Neural cell (in vitro differentiated cells): ENCODE measurements at regions not wholly inside any gene's neighbourhood (a gene's known extent, or its start where the extent isn't known, plus 50 kb on each side); places are given as distances from the start of the nearest gene placed in this dataset.

Experiments used
- H2AFZ ChIP-seq: fragments of 200-600, 300-800 bp; sonication (generic), shearing (Covaris generic); 2 replicates; pipeline ENCODE4 v1.6.0; 2014; ENCODE audit warnings: low read depth, mild to moderate bottlenecking, antibody characterized with exemption, low read length, moderate library complexity
- H3F3A ChIP-seq: fragments of 200-600 bp; shearing (Covaris generic); 2 replicates; pipeline ENCODE4 v1.6.1; 2016; ENCODE audit warnings: mild to moderate bottlenecking, moderate library complexity, mixed read lengths, antibody characterized with exemption, low read length; ENCODE audit not compliant: insufficient read depth, poor library complexity, severe bottlenecking
- H3K27ac ChIP-seq: fragments of 200-600, 300-800 bp; sonication (generic), shearing (Covaris generic); 2 replicates; pipeline ENCODE4 v1.5.1; 2014; ENCODE audit warnings: mild to moderate bottlenecking, low read length, moderate library complexity
- H3K27me3 ChIP-seq: fragments of 300-800, 200-600 bp; sonication (generic), shearing (Covaris generic); 2 replicates; pipeline ENCODE4 v1.6.0; 2014; ENCODE audit warnings: mild to moderate bottlenecking, low read depth, low read length, moderate library complexity; ENCODE audit not compliant: insufficient read depth
- H3K36me3 ChIP-seq: fragments of 300-800, 200-600 bp; sonication (generic), shearing (Covaris generic); 2 replicates; pipeline ENCODE4 v1.5.1; 2014; ENCODE audit warnings: mild to moderate bottlenecking, antibody characterized with exemption, low read length, moderate library complexity; ENCODE audit not compliant: insufficient read depth
- H3K4me2 ChIP-seq: fragments of 300-800, 200-600 bp; sonication (generic), shearing (Covaris generic); 2 replicates; pipeline ENCODE4 v1.6.0; 2014; ENCODE audit warnings: mild to moderate bottlenecking, low read length
- H3K4me3 ChIP-seq: fragments of 300-800, 200-600 bp; sonication (generic), shearing (Covaris generic); 2 replicates; pipeline ENCODE4 v1.5.1; 2014; ENCODE audit warnings: mild to moderate bottlenecking, low read length, moderate library complexity
- H3K79me2 ChIP-seq: fragments of 200-600 bp; shearing (Covaris generic); replicated peaks from 2 replicates; pipeline ENCODE4 v1.6.0; 2014; ENCODE audit warnings: mild to moderate bottlenecking, low read length, moderate library complexity; ENCODE audit not compliant: insufficient read depth
- H3K9ac ChIP-seq: fragments of 300-800, 200-600 bp; sonication (generic), shearing (Covaris generic); 2 replicates; pipeline ENCODE4 v1.6.1; 2016; ENCODE audit warnings: mild to moderate bottlenecking, low read length, mixed read lengths
- H3K9me2 ChIP-seq: fragments of 200-600 bp; shearing (Covaris generic); 2 replicates; pipeline ENCODE4 v1.6.1; 2016; ENCODE audit warnings: mild to moderate bottlenecking, low read length, mixed read lengths; ENCODE audit not compliant: insufficient read depth
- H3K9me3 ChIP-seq: fragments of 200-600, 300-800 bp; sonication (generic), shearing (Covaris generic); 2 replicates; pipeline ENCODE4 v1.6.1; 2016; ENCODE audit warnings: mild to moderate bottlenecking, mixed run types, low read length, moderate library complexity, mixed read lengths
- H4K20me1 ChIP-seq: fragments of 200-600 bp; shearing (Covaris generic); 2 replicates; pipeline ENCODE4 v1.6.1; 2016; ENCODE audit warnings: mild to moderate bottlenecking, mixed run types; ENCODE audit not compliant: insufficient read depth
- EP300 ChIP-seq: fragments of 450-650 bp; conservative IDR thresholded peaks from 2 replicates; pipeline ENCODE4 v1.6.1; 2014; ENCODE audit warnings: antibody characterized with exemption, mild to moderate bottlenecking, moderate library complexity; ENCODE audit not compliant: poor library complexity, severe bottlenecking
- EZH2 ChIP-seq: fragments of 200-600, 300-800 bp; shearing (Covaris generic), sonication (generic); IDR thresholded peaks from 2 replicates; pipeline ENCODE4 v1.6.1; 2014; ENCODE audit warnings: antibody characterized with exemption, low read length, borderline replicate concordance, mild to moderate bottlenecking; ENCODE audit not compliant: insufficient read depth, poor library complexity, severe bottlenecking
- MXI1 ChIP-seq: fragments of 450-650 bp; conservative IDR thresholded peaks from 2 replicates; pipeline ENCODE4 v1.6.1; 2014; ENCODE audit warnings: antibody characterized with exemption, mild to moderate bottlenecking; ENCODE audit not compliant: poor library complexity, severe bottlenecking
- POLR2AphosphoS5 ChIP-seq: IDR thresholded peaks from 2 replicates; pipeline ENCODE4 v1.6.1; 2012
- RAD21 ChIP-seq: fragments of 450-650 bp; conservative IDR thresholded peaks from 2 replicates; pipeline ENCODE4 v1.6.1; 2014; ENCODE audit warnings: antibody characterized with exemption, mild to moderate bottlenecking, moderate library complexity
- SMC3 ChIP-seq: fragments of 450-650 bp; conservative IDR thresholded peaks from 2 replicates; pipeline ENCODE4 v1.6.1; 2014; ENCODE audit warnings: antibody characterized with exemption, mild to moderate bottlenecking, moderate library complexity; ENCODE audit not compliant: poor library complexity
- TAF1 ChIP-seq: IDR thresholded peaks from 2 replicates; pipeline ENCODE4 v1.6.1; 2012; ENCODE audit warnings: low read depth
- TF ChIP-seq, protein P1 (sequence below): fragments of 450-650 bp; IDR thresholded peaks from 2 replicates; pipeline ENCODE4 v1.5.1; 2014; ENCODE audit warnings: antibody characterized with exemption, mild to moderate bottlenecking, moderate library complexity; ENCODE audit not compliant: poor library complexity, severe bottlenecking
- TF ChIP-seq, protein P2 (sequence below): IDR thresholded peaks from 2 replicates; pipeline ENCODE4 v1.6.1; 2012; ENCODE audit warnings: borderline replicate concordance

DNA sequence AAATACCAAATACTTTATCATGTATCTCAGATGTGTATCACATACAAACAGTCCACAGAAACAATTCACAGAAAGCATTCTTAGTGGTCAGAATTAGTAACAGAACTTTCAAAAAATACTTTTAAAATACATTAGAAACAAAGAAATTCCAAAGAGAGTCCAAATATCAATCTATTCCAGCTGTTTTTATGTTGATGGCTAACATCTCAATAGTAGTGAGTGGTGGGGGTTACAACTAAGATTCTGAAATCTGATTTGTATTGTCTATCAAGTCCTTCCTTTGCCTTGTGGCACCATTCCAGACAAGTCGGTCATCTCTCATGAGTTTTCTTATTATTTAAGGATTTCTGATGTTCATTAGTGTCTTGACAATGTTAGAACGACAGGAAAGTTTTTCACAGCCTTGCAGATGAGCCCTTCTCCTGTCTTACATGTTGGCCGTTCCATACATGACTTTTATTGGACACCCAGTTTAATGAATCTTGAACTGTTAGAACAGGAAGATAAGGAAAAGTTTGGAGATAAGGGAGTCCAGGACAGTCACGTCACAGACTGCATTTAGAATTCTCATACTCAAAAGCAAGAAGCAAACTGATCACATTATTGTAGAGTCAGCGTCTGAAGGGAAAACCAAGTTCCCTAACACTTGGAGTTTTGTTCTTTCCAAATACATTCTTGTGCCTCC, 410.3 kb downstream of the PID1 start:
- Histone ChIP-seq H3F3A (no peaks in the 10 kb centered on the region), H3K9ac (no peak overlapping the region), H3K9me2 (no peaks in the 10 kb centered on the region), H3K27me3 (no peaks in the 10 kb centered on the region), H3K27ac (no peak overlapping the region), H3K4me2 (no peak overlapping the region), H3K9me3 (no peaks in the 10 kb centered on the region), H4K20me1 (no peaks in the 10 kb centered on the region), H2AFZ (no peak overlapping the region), H3K79me2 (no peaks in the 10 kb centered on the region), H3K36me3 (no peaks in the 10 kb centered on the region), H3K4me3 (no peak overlapping the region)
- TF ChIP-seq, protein P1, sequence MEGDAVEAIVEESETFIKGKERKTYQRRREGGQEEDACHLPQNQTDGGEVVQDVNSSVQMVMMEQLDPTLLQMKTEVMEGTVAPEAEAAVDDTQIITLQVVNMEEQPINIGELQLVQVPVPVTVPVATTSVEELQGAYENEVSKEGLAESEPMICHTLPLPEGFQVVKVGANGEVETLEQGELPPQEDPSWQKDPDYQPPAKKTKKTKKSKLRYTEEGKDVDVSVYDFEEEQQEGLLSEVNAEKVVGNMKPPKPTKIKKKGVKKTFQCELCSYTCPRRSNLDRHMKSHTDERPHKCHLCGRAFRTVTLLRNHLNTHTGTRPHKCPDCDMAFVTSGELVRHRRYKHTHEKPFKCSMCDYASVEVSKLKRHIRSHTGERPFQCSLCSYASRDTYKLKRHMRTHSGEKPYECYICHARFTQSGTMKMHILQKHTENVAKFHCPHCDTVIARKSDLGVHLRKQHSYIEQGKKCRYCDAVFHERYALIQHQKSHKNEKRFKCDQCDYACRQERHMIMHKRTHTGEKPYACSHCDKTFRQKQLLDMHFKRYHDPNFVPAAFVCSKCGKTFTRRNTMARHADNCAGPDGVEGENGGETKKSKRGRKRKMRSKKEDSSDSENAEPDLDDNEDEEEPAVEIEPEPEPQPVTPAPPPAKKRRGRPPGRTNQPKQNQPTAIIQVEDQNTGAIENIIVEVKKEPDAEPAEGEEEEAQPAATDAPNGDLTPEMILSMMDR: no peak
- TF ChIP-seq RAD21: no peak
- no peak for TF ChIP-seq EZH2
- TF ChIP-seq, protein P2, sequence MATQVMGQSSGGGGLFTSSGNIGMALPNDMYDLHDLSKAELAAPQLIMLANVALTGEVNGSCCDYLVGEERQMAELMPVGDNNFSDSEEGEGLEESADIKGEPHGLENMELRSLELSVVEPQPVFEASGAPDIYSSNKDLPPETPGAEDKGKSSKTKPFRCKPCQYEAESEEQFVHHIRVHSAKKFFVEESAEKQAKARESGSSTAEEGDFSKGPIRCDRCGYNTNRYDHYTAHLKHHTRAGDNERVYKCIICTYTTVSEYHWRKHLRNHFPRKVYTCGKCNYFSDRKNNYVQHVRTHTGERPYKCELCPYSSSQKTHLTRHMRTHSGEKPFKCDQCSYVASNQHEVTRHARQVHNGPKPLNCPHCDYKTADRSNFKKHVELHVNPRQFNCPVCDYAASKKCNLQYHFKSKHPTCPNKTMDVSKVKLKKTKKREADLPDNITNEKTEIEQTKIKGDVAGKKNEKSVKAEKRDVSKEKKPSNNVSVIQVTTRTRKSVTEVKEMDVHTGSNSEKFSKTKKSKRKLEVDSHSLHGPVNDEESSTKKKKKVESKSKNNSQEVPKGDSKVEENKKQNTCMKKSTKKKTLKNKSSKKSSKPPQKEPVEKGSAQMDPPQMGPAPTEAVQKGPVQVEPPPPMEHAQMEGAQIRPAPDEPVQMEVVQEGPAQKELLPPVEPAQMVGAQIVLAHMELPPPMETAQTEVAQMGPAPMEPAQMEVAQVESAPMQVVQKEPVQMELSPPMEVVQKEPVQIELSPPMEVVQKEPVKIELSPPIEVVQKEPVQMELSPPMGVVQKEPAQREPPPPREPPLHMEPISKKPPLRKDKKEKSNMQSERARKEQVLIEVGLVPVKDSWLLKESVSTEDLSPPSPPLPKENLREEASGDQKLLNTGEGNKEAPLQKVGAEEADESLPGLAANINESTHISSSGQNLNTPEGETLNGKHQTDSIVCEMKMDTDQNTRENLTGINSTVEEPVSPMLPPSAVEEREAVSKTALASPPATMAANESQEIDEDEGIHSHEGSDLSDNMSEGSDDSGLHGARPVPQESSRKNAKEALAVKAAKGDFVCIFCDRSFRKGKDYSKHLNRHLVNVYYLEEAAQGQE: no peak
- TF ChIP-seq POLR2AphosphoS5: no peak
- no peak for TF ChIP-seq SMC3
- no peak for TF ChIP-seq TAF1
- no peak for TF ChIP-seq MXI1
- no peak for TF ChIP-seq EP300

DNA sequence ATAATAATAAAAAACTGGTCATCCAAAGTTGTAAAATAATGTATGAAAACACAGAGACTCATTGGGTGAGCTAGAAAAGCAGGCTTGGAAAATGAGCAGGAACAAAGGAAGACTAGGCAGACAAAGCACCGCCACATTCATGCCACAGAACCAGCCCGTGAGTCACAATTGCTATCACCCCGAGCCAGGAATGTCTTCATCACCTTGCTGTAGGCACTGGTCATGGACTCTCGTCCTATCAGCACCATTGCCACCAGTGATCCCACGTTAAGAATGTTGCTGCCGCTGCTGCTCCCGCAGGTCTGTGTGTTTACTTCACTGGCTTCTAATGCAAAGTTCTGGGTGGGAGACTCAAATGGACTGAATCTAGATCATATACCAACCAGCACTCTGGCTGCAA, 417.9 kb downstream of the PID1 start:
- no peaks in the 10 kb centered on the region for H3F3A ChIP-seq
- no peaks in the 10 kb centered on the region for H3K9me2 ChIP-seq
- H3K79me2 ChIP-seq: no peaks in the 10 kb centered on the region
- H3K9ac ChIP-seq: no peak overlapping the region
- no peaks in the 10 kb centered on the region for H3K9me3 ChIP-seq
- no peak overlapping the region for H2AFZ ChIP-seq
- H3K27me3 ChIP-seq: no peaks in the 10 kb centered on the region
- no peak for TF ChIP-seq POLR2AphosphoS5
- no peak for TF ChIP-seq EZH2
- no peak for TF ChIP-seq EP300
- TF ChIP-seq RAD21: no peak
- TF ChIP-seq TAF1: no peak
- TF ChIP-seq, protein P1: no peak
- no peak for TF ChIP-seq MXI1
- TF ChIP-seq, protein P2: no peak
- TF ChIP-seq SMC3: no peak
- no peak overlapping the region for H3K4me3 ChIP-seq
- H3K36me3 ChIP-seq: no peaks in the 10 kb centered on the region
- H4K20me1 ChIP-seq: no peaks in the 10 kb centered on the region
- no peak overlapping the region for H3K27ac ChIP-seq
- no peak overlapping the region for H3K4me2 ChIP-seq
